ENCODE measurements at regions not wholly inside any gene's neighbourhood (a gene's known extent, or its start where the extent isn't known, plus 50 kb on each side); places are given as distances from the start of the nearest gene placed in this dataset.

- no peak for DNase-seq
Observed at GRCh38 chr9:28031521-28032267, 458.4 kb upstream of the C9orf72 start.

GRCh38 chr9:28032268-28032590 is 458.9 kb upstream of the C9orf72 start:
- DNase-seq = no peak

GRCh38 chr9:28034242-28034641 is 461.0 kb upstream of the C9orf72 start:
- DNase-seq = no peak

GRCh38 chr9:28037968-28038367 is 464.7 kb upstream of the C9orf72 start:
- no peak for DNase-seq

- no peak for DNase-seq
Observed at GRCh38 chr9:28045051-28045450, 471.8 kb upstream of the C9orf72 start.

GRCh38 chr9:28050046-28050445 is 476.8 kb upstream of the C9orf72 start:
- no peak for DNase-seq

- no peak for DNase-seq
Observed at GRCh38 chr9:28050941-28051340, 477.7 kb upstream of the C9orf72 start.

GRCh38 chr9:28051559-28052503 is 478.6 kb upstream of the C9orf72 start:
- DNase-seq = no peak

- DNase-seq = no peak
Observed at GRCh38 chr9:28053096-28053777, 480.0 kb upstream of the C9orf72 start.

- DNase-seq = no peak
Observed at GRCh38 chr9:28056006-28056405, 482.7 kb upstream of the C9orf72 start.

- DNase-seq = no peak
Observed at GRCh38 chr9:28056466-28056865, 483.2 kb upstream of the C9orf72 start.

GRCh38 chr9:28059192-28059591 is 485.9 kb upstream of the C9orf72 start:
- no peak for DNase-seq

GRCh38 chr9:28064241-28064815 is 491.0 kb upstream of the C9orf72 start:
- DNase-seq = no peak

GRCh38 chr9:28073270-28073669 is 500.0 kb upstream of the C9orf72 start:
- DNase-seq = no peak

GRCh38 chr9:28079677-28080076 is 506.4 kb upstream of the C9orf72 start:
- DNase-seq = no peak

- no peak for DNase-seq
Observed at GRCh38 chr9:28082671-28083070, 509.4 kb upstream of the C9orf72 start.

- DNase-seq = no peak
Observed at GRCh38 chr9:28086881-28087280, 513.6 kb upstream of the C9orf72 start.

- no peak for DNase-seq
Observed at GRCh38 chr9:28092981-28093936, 520.0 kb upstream of the C9orf72 start.

GRCh38 chr9:28101509-28101908 is 528.2 kb upstream of the C9orf72 start:
- no peak for DNase-seq

- no peak for DNase-seq
Observed at GRCh38 chr9:28105001-28105400, 531.7 kb upstream of the C9orf72 start.

- DNase-seq = no peak
Observed at GRCh38 chr9:28120184-28120583, 546.9 kb upstream of the C9orf72 start.

- DNase-seq = no peak
Observed at GRCh38 chr9:28120626-28121025, 547.3 kb upstream of the C9orf72 start.

Measured in GOT3 (cell line).